IMR-90 (cell line): ENCODE measurements at regions not wholly inside any gene's neighbourhood (a gene's known extent, or its start where the extent isn't known, plus 50 kb on each side); places are given as distances from the start of the nearest gene placed in this dataset.

Experiments used
- ATAC-seq: fragments of 200-7000 bp; cut with Tn5 transposase; 2 replicates; pipeline ENCODE4 v1.9.1; 2020; ENCODE audit warnings: low read depth, mild to moderate bottlenecking, moderate library complexity
- BruUV-seq: library from RNA; stranded (reverse); fragments of 400-500 nt; replicated peaks from 2 replicates; lab custom pipeline; 2021; lab: Mats Ljungman, UMichigan
- CTCF ChIA-PET: fragments of 300-600 bp; formaldehyde crosslinking; extraction: SDS; loops from one replicate; lab custom pipeline; 2021; ENCODE audit warnings: antibody characterized with exemption; lab: Yijun Ruan, JAX
- POLR2A ChIA-PET: fragments of 300-600 bp; sonication (Branson Sonifier 250); formaldehyde crosslinking; loops from one replicate; lab custom pipeline; 2022; ENCODE audit warnings: antibody characterized with exemption; ENCODE audit not compliant: unreplicated experiment; lab: Charles Lee
- DNase-seq: peaks from one replicate; pipeline ENCODE4 v3.0.0; 2013
- H2AFZ ChIP-seq: replicated peaks from 2 replicates; pipeline ENCODE3; 2013; ENCODE audit warnings: low read length, mild to moderate bottlenecking; ENCODE audit not compliant: poor library complexity
- H2AK5ac ChIP-seq: 2 replicates; pipeline ENCODE4 v1.6.1; 2013; ENCODE audit warnings: low read depth, low read length, inconsistent platforms
- H2AK9ac ChIP-seq: replicated peaks from 2 replicates; pipeline ENCODE3; 2013; ENCODE audit warnings: mild to moderate bottlenecking, low read depth, low read length, moderate library complexity; ENCODE audit not compliant: poor library complexity
- H2BK120ac ChIP-seq: 2 replicates; pipeline ENCODE4 v1.6.1; 2013; ENCODE audit warnings: low read depth, low read length, inconsistent platforms
- H2BK15ac ChIP-seq: 3 replicates; pipeline ENCODE4 v1.6.1; 2013; ENCODE audit warnings: low read depth, low read length, inconsistent platforms
- H2BK20ac ChIP-seq: 2 replicates; pipeline ENCODE4 v1.6.1; 2013; ENCODE audit warnings: low read depth, mild to moderate bottlenecking, inconsistent platforms, low read length, moderate library complexity
- H2BK5ac ChIP-seq: 2 replicates; pipeline ENCODE4 v1.6.1; 2013; ENCODE audit warnings: mild to moderate bottlenecking, low read depth, low read length, inconsistent platforms; ENCODE audit not compliant: poor library complexity, severe bottlenecking
- H3K14ac ChIP-seq: replicated peaks from 2 replicates; pipeline ENCODE4 v1.6.1; 2013; ENCODE audit warnings: low read depth, low read length, inconsistent platforms
- H3K18ac ChIP-seq: 2 replicates; pipeline ENCODE4 v1.6.1; 2013; ENCODE audit warnings: low read depth, low read length, control low read depth
- H3K23ac ChIP-seq: 2 replicates; pipeline ENCODE4 v1.6.1; 2013; ENCODE audit warnings: low read depth, low read length, inconsistent platforms
- H3K27ac ChIP-seq: 2 replicates; pipeline ENCODE4 v1.5.1; 2013; ENCODE audit warnings: mild to moderate bottlenecking, control low read depth, low read length; ENCODE audit not compliant: insufficient read depth
- H3K27me3 ChIP-seq: 2 replicates; pipeline ENCODE4 v1.6.1; 2013; ENCODE audit warnings: low read length; ENCODE audit not compliant: control insufficient read depth, insufficient read depth
- H3K36me3 ChIP-seq: 2 replicates; pipeline ENCODE4 v1.6.1; 2013; ENCODE audit warnings: low read length, mixed read lengths; ENCODE audit not compliant: control insufficient read depth, insufficient read depth
- H3K4ac ChIP-seq: 2 replicates; pipeline ENCODE4 v1.6.1; 2013; ENCODE audit warnings: low read depth, low read length, inconsistent platforms
- H3K4me1 ChIP-seq: 2 replicates; pipeline ENCODE4 v1.6.1; 2013; ENCODE audit warnings: low read length, mixed read lengths; ENCODE audit not compliant: control insufficient read depth, insufficient read depth
- H3K4me2 ChIP-seq: 2 replicates; pipeline ENCODE4 v1.6.1; 2013; ENCODE audit warnings: low read depth, mild to moderate bottlenecking, control low read depth, low read length, moderate library complexity
- H3K4me3 ChIP-seq: 2 replicates; pipeline ENCODE4 v1.5.1; 2013; ENCODE audit warnings: low read depth, mild to moderate bottlenecking, control low read depth, low read length, moderate library complexity; ENCODE audit not compliant: insufficient read depth
- H3K56ac ChIP-seq: 2 replicates; pipeline ENCODE4 v1.6.1; 2013; ENCODE audit warnings: low read length, inconsistent platforms; ENCODE audit not compliant: insufficient read depth; ENCODE audit errors: extremely low read depth
- H3K79me1 ChIP-seq, 2 experiments: 2 replicates each; pipeline ENCODE4 v1.6.1; 2013; ENCODE audit warnings: low read length in 2 of 2, inconsistent platforms in 1 of 2, low read depth in 1 of 2
- H3K9ac ChIP-seq: 2 replicates; pipeline ENCODE4 v1.6.1; 2013; ENCODE audit warnings: low read depth, low read length, control low read depth
- H3K9me1 ChIP-seq: 2 replicates; pipeline ENCODE4 v1.6.1; 2013; ENCODE audit warnings: low read length, inconsistent platforms; ENCODE audit not compliant: insufficient read depth
- H3K9me3 ChIP-seq: 2 replicates; pipeline ENCODE4 v1.6.1; 2013; ENCODE audit warnings: low read length; ENCODE audit not compliant: control insufficient read depth, insufficient read depth
- H4K20me1 ChIP-seq: 2 replicates; pipeline ENCODE4 v1.6.1; 2013; ENCODE audit warnings: low read length, inconsistent platforms; ENCODE audit not compliant: insufficient read depth
- H4K5ac ChIP-seq: 2 replicates; pipeline ENCODE4 v1.6.1; 2013; ENCODE audit warnings: mild to moderate bottlenecking, low read depth, low read length, control low read depth
- H4K8ac ChIP-seq, 2 experiments: 2 replicates each; pipeline ENCODE4 v1.6.1; 2013; ENCODE audit warnings: low read depth in 2 of 2, low read length in 2 of 2, control low read depth in 1 of 2, inconsistent platforms in 1 of 2
- H4K91ac ChIP-seq: 2 replicates; pipeline ENCODE4 v1.6.1; 2013; ENCODE audit warnings: low read depth, low read length, inconsistent platforms; ENCODE audit not compliant: insufficient read depth
- BHLHE40 ChIP-seq: fragments of 150-350 bp; IDR thresholded peaks from 2 replicates; pipeline ENCODE4 v1.6.1; 2016; ENCODE audit warnings: mild to moderate bottlenecking, low read depth, low read length
- FOS ChIP-seq: fragments of 150-350 bp; IDR thresholded peaks from 2 replicates; pipeline ENCODE4 v1.6.1; 2016; ENCODE audit warnings: low read depth, low read length
- MAFK ChIP-seq: IDR thresholded peaks from 2 replicates; pipeline ENCODE4 v1.6.1; 2012; ENCODE audit warnings: low read depth, low read length, improper control_type of control experiment
- MAZ ChIP-seq: IDR thresholded peaks from 2 replicates; pipeline ENCODE4 v1.6.1; 2012; ENCODE audit warnings: low read depth, mild to moderate bottlenecking, low read length, improper control_type of control experiment, moderate library complexity, borderline replicate concordance
- MXI1 ChIP-seq: IDR thresholded peaks from 2 replicates; pipeline ENCODE4 v1.6.1; 2012; ENCODE audit warnings: low read depth, mild to moderate bottlenecking, low read length, moderate library complexity, borderline replicate concordance
- NFE2L2 ChIP-seq: fragments of 150-350 bp; IDR thresholded peaks from 2 replicates; pipeline ENCODE4 v1.6.1; 2016; ENCODE audit warnings: low read depth, mild to moderate bottlenecking, low read length
- POLR2A ChIP-seq: IDR thresholded peaks from 2 replicates; pipeline ENCODE4 v1.6.1; 2012; ENCODE audit warnings: mild to moderate bottlenecking, low read depth, low read length
- RAD21 ChIP-seq: IDR thresholded peaks from 2 replicates; pipeline ENCODE4 v1.6.1; 2012; ENCODE audit warnings: low read length, improper control_type of control experiment
- WGBS, 2 experiments: methylation state at CpG; one replicate each; pipeline versions ENCODE4 v1.1.5 to v1.1.7; 2013; ENCODE audit warnings: missing lambda C conversion rate in 2 of 2; ENCODE audit not compliant: insufficient read length in 1 of 2; ENCODE audit errors: extremely low coverage in 2 of 2; 5-methylcytosine and 5-hydroxymethylcytosine counted together
- dilution Hi-C: fragments of 300-500 bp; cut with HindIII; formaldehyde crosslinking; loops from one replicate; pipeline ENCODE4 v1.14.3; 2018; ENCODE audit warnings: low sequenced_read_pairs; ENCODE audit not compliant: unreplicated experiment
- in situ Hi-C: fragments of 300-500 bp; cut with MboI; formaldehyde crosslinking; loops from 3 replicates; pipeline ENCODE4 v1.14.3; 2019; ENCODE audit warnings: low sequenced_read_pairs, inconsistent platforms, mixed read lengths
- intact Hi-C: fragments of 100-400 bp; cut with micrococcal nuclease; formaldehyde crosslinking; loops from 2 replicates; pipeline ENCODE4 v1.10.0; 2022
- TF ChIP-seq, protein P1 (sequence below): fragments of 150-350 bp; IDR thresholded peaks from 2 replicates; pipeline ENCODE4 v1.6.1; 2016; ENCODE audit warnings: low read depth, mild to moderate bottlenecking, low read length, moderate library complexity, borderline replicate concordance

DNA sequence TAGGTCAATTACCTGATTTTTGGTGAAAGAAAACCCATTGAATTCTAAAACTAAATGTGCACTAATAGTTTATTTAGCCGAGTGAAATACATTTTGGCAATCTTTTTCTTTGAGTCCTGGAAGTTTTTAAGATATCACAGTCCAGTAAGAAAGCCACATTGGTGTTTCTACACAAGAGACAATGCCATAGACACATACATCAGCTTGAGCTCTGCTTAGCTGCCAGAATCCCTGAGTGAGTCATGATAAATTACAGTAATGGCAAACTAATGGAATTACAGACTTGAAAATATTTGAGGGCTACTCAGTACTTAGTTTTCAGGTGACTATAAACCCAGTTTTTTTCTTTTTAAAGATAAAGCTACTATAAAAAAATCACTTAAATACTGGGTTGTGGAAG is 155.4 kb downstream of the OR4C45 start:
- H2BK5ac ChIP-seq: no peak overlapping the region
- no peak overlapping the region for H3K9ac ChIP-seq
- H3K4ac ChIP-seq: no peak overlapping the region
- no peak overlapping the region for H2AFZ ChIP-seq
- no peak overlapping the region for H3K27ac ChIP-seq
- H3K18ac ChIP-seq: no peak overlapping the region
- H2BK15ac ChIP-seq: no peak overlapping the region
- no TSS peak for BruUV-seq
- H3K9me3 ChIP-seq: no peaks in the 10 kb centered on the region; the same call in 1 of the 2 replicates
- WGBS, 2 experiments: no CpG with 5 or more reads among the region's 1 CpG
- no peak overlapping the region for H3K4me2 ChIP-seq
- H3K14ac ChIP-seq: no peak overlapping the region
- H4K20me1 ChIP-seq: no peaks in the 10 kb centered on the region
- H3K23ac ChIP-seq: no peak overlapping the region
- no peak overlapping the region for H3K4me3 ChIP-seq
- dilution Hi-C loops (no loop called here), intact Hi-C loops (no loop called here), in situ Hi-C loops (no loop called here)
- H3K4me1 ChIP-seq: no peaks in the 10 kb centered on the region
- DNase-seq: no peak
- no peak overlapping the region for H4K8ac ChIP-seq
- no peaks in the 10 kb centered on the region for H3K36me3 ChIP-seq
- H2AK5ac ChIP-seq: no peak overlapping the region
- no peak for ATAC-seq
- no peaks in the 10 kb centered on the region for H3K9me1 ChIP-seq
- TF ChIP-seq MAFK (no peak), BHLHE40 (no peak), FOS (no peak), POLR2A (no peak), RAD21 (no peak), MXI1 (no peak), NFE2L2 (no peak), MAZ (no peak)
- TF ChIP-seq, protein P1, sequence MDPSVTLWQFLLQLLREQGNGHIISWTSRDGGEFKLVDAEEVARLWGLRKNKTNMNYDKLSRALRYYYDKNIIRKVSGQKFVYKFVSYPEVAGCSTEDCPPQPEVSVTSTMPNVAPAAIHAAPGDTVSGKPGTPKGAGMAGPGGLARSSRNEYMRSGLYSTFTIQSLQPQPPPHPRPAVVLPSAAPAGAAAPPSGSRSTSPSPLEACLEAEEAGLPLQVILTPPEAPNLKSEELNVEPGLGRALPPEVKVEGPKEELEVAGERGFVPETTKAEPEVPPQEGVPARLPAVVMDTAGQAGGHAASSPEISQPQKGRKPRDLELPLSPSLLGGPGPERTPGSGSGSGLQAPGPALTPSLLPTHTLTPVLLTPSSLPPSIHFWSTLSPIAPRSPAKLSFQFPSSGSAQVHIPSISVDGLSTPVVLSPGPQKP: no peak
- H2BK20ac ChIP-seq: no peak overlapping the region
- no peak overlapping the region for H3K56ac ChIP-seq
- H4K5ac ChIP-seq: no peak overlapping the region
- no peak overlapping the region for H2AK9ac ChIP-seq
- POLR2A ChIA-PET: no interaction called here
- H2BK120ac ChIP-seq: no peak overlapping the region
- CTCF ChIA-PET: no interaction called here
- no peaks in the 10 kb centered on the region for H3K27me3 ChIP-seq
- no peak overlapping the region for H4K91ac ChIP-seq
- no peaks in the 10 kb centered on the region for H3K79me1 ChIP-seq
